ENCODE measurements at regions not wholly inside any gene's neighbourhood (a gene's known extent, or its start where the extent isn't known, plus 50 kb on each side); places are given as distances from the start of the nearest gene placed in this dataset.

- peaks cover 2% of the 10 kb centered on the region for H3K4me1 Mint-ChIP-seq (ENCODE audit: low read depth)
- no peaks in the 10 kb centered on the region for H3K9me3 Mint-ChIP-seq
- no peak for DNase-seq (ENCODE audit: low spot score)
- H3K27ac Mint-ChIP-seq = no peak overlapping the region
- H3K4me3 Mint-ChIP-seq (ENCODE audit: low read depth) = no peak overlapping the region
- H3K27me3 Mint-ChIP-seq (ENCODE audit: low read depth) = peaks cover 2% of the 10 kb centered on the region
- no peaks in the 10 kb centered on the region for H3K36me3 Mint-ChIP-seq (ENCODE audit: low read depth)
- intact Hi-C loops (cut with micrococcal nuclease) = no loop called here
These were observed 109.6 kb upstream of the MTPN start for GRCh38 chr7:136086712-136087111.

- H3K9me3 Mint-ChIP-seq = no peaks in the 10 kb centered on the region
- intact Hi-C loops (cut with micrococcal nuclease) = no loop called here
- H3K36me3 Mint-ChIP-seq (ENCODE audit: low read depth) = no peaks in the 10 kb centered on the region
- no peak overlapping the region for H3K27ac Mint-ChIP-seq
- no peaks in the 10 kb centered on the region for H3K27me3 Mint-ChIP-seq (ENCODE audit: low read depth)
- DNase-seq (ENCODE audit: low spot score) = no peak
- H3K4me3 Mint-ChIP-seq (ENCODE audit: low read depth) = no peak overlapping the region
- H3K4me1 Mint-ChIP-seq (ENCODE audit: low read depth) = no peaks in the 10 kb centered on the region
These were observed 102.8 kb upstream of the MTPN start for GRCh38 chr7:136079934-136080333.

GRCh38 chr7:136079478-136079892 is 102.3 kb upstream of the MTPN start:
- intact Hi-C loops (cut with micrococcal nuclease) = no loop called here
- no peaks in the 10 kb centered on the region for H3K4me1 Mint-ChIP-seq (ENCODE audit: low read depth)
- no peak overlapping the region for H3K4me3 Mint-ChIP-seq (ENCODE audit: low read depth)
- no peaks in the 10 kb centered on the region for H3K36me3 Mint-ChIP-seq (ENCODE audit: low read depth)
- H3K27me3 Mint-ChIP-seq (ENCODE audit: low read depth) = no peaks in the 10 kb centered on the region
- H3K27ac Mint-ChIP-seq = no peak overlapping the region
- DNase-seq (ENCODE audit: low spot score) = no peak
- H3K9me3 Mint-ChIP-seq = no peaks in the 10 kb centered on the region

GRCh38 chr7:136079066-136079465 is 101.9 kb upstream of the MTPN start:
- H3K4me1 Mint-ChIP-seq (ENCODE audit: low read depth) = no peaks in the 10 kb centered on the region
- H3K36me3 Mint-ChIP-seq (ENCODE audit: low read depth) = no peaks in the 10 kb centered on the region
- H3K27ac Mint-ChIP-seq = no peak overlapping the region
- H3K4me3 Mint-ChIP-seq (ENCODE audit: low read depth) = no peak overlapping the region
- no peak for DNase-seq (ENCODE audit: low spot score)
- no peaks in the 10 kb centered on the region for H3K9me3 Mint-ChIP-seq
- no peaks in the 10 kb centered on the region for H3K27me3 Mint-ChIP-seq (ENCODE audit: low read depth)
- intact Hi-C loops (cut with micrococcal nuclease) = no loop called here

- no peaks in the 10 kb centered on the region for H3K27me3 Mint-ChIP-seq (ENCODE audit: low read depth)
- no peaks in the 10 kb centered on the region for H3K9me3 Mint-ChIP-seq
- no peak overlapping the region for H3K4me3 Mint-ChIP-seq (ENCODE audit: low read depth)
- no peaks in the 10 kb centered on the region for H3K36me3 Mint-ChIP-seq (ENCODE audit: low read depth)
- no peaks in the 10 kb centered on the region for H3K4me1 Mint-ChIP-seq (ENCODE audit: low read depth)
- no peak for DNase-seq (ENCODE audit: low spot score)
- intact Hi-C loops (cut with micrococcal nuclease) = no loop called here
- no peak overlapping the region for H3K27ac Mint-ChIP-seq
These were observed 101.5 kb upstream of the MTPN start for GRCh38 chr7:136078630-136079029.

- H3K4me3 Mint-ChIP-seq (ENCODE audit: low read depth) = no peak overlapping the region
- no peak for DNase-seq (ENCODE audit: low spot score)
- intact Hi-C loops (cut with micrococcal nuclease) = no loop called here
- H3K27me3 Mint-ChIP-seq (ENCODE audit: low read depth) = no peaks in the 10 kb centered on the region
- no peak overlapping the region for H3K27ac Mint-ChIP-seq
- no peaks in the 10 kb centered on the region for H3K9me3 Mint-ChIP-seq
- H3K36me3 Mint-ChIP-seq (ENCODE audit: low read depth) = no peaks in the 10 kb centered on the region
- H3K4me1 Mint-ChIP-seq (ENCODE audit: low read depth) = no peaks in the 10 kb centered on the region
These were observed 99.8 kb upstream of the MTPN start for GRCh38 chr7:136076954-136077353.

GRCh38 chr7:136074843-136075242 is 97.7 kb upstream of the MTPN start:
- Mint-ChIP-seq H3K4me3 (ENCODE audit: low read depth) (no peak overlapping the region), H3K4me1 (ENCODE audit: low read depth) (no peaks in the 10 kb centered on the region), H3K36me3 (ENCODE audit: low read depth) (no peaks in the 10 kb centered on the region), H3K27ac (no peak overlapping the region), H3K9me3 (no peaks in the 10 kb centered on the region), H3K27me3 (ENCODE audit: low read depth) (no peaks in the 10 kb centered on the region)
- DNase-seq (ENCODE audit: low spot score) = no peak
- intact Hi-C loops (cut with micrococcal nuclease) = no loop called here

- DNase-seq (ENCODE audit: low spot score) = no peak
- H3K36me3 Mint-ChIP-seq (ENCODE audit: low read depth) = no peaks in the 10 kb centered on the region
- intact Hi-C loops (cut with micrococcal nuclease) = no loop called here
- H3K4me1 Mint-ChIP-seq (ENCODE audit: low read depth) = no peaks in the 10 kb centered on the region
- H3K27ac Mint-ChIP-seq = no peak overlapping the region
- no peaks in the 10 kb centered on the region for H3K27me3 Mint-ChIP-seq (ENCODE audit: low read depth)
- no peaks in the 10 kb centered on the region for H3K9me3 Mint-ChIP-seq
- H3K4me3 Mint-ChIP-seq (ENCODE audit: low read depth) = no peak overlapping the region
These were observed 95.3 kb upstream of the MTPN start for GRCh38 chr7:136072447-136072846.

GRCh38 chr7:136070736-136071505 is 93.8 kb upstream of the MTPN start:
- no peaks in the 10 kb centered on the region for H3K9me3 Mint-ChIP-seq
- no peaks in the 10 kb centered on the region for H3K36me3 Mint-ChIP-seq (ENCODE audit: low read depth)
- intact Hi-C loops (cut with micrococcal nuclease) = no loop called here
- no peaks in the 10 kb centered on the region for H3K27me3 Mint-ChIP-seq (ENCODE audit: low read depth)
- no peaks in the 10 kb centered on the region for H3K4me1 Mint-ChIP-seq (ENCODE audit: low read depth)
- H3K27ac Mint-ChIP-seq = no peak overlapping the region
- no peak overlapping the region for H3K4me3 Mint-ChIP-seq (ENCODE audit: low read depth)
- DNase-seq (ENCODE audit: low spot score) = no peak

GRCh38 chr7:136069840-136070529 is 92.8 kb upstream of the MTPN start:
- intact Hi-C loops (cut with micrococcal nuclease) = no loop called here
- no peaks in the 10 kb centered on the region for H3K9me3 Mint-ChIP-seq
- H3K4me3 Mint-ChIP-seq (ENCODE audit: low read depth) = no peak overlapping the region
- H3K27ac Mint-ChIP-seq = no peak overlapping the region
- H3K4me1 Mint-ChIP-seq (ENCODE audit: low read depth) = no peaks in the 10 kb centered on the region
- no peak for DNase-seq (ENCODE audit: low spot score)
- no peaks in the 10 kb centered on the region for H3K27me3 Mint-ChIP-seq (ENCODE audit: low read depth)
- H3K36me3 Mint-ChIP-seq (ENCODE audit: low read depth) = no peaks in the 10 kb centered on the region

GRCh38 chr7:136067277-136067676 is 90.1 kb upstream of the MTPN start:
- peaks cover 8% of the 10 kb centered on the region for H3K4me1 Mint-ChIP-seq (ENCODE audit: low read depth)
- no peak for DNase-seq (ENCODE audit: low spot score)
- H3K27ac Mint-ChIP-seq = no peak overlapping the region
- no peaks in the 10 kb centered on the region for H3K9me3 Mint-ChIP-seq
- H3K27me3 Mint-ChIP-seq (ENCODE audit: low read depth) = no peaks in the 10 kb centered on the region
- intact Hi-C loops (cut with micrococcal nuclease) = no loop called here
- no peaks in the 10 kb centered on the region for H3K36me3 Mint-ChIP-seq (ENCODE audit: low read depth)
- no peak overlapping the region for H3K4me3 Mint-ChIP-seq (ENCODE audit: low read depth)

GRCh38 chr7:136066304-136067143 is 89.4 kb upstream of the MTPN start:
- H3K36me3 Mint-ChIP-seq (ENCODE audit: low read depth) = no peaks in the 10 kb centered on the region
- no peaks in the 10 kb centered on the region for H3K27me3 Mint-ChIP-seq (ENCODE audit: low read depth)
- intact Hi-C loops (cut with micrococcal nuclease) = no loop called here
- H3K4me1 Mint-ChIP-seq (ENCODE audit: low read depth) = peaks cover 8% of the 10 kb centered on the region
- DNase-seq (ENCODE audit: low spot score) = no peak
- no peak overlapping the region for H3K27ac Mint-ChIP-seq
- no peak overlapping the region for H3K4me3 Mint-ChIP-seq (ENCODE audit: low read depth)
- no peaks in the 10 kb centered on the region for H3K9me3 Mint-ChIP-seq

Data from activated T-helper 2 cell treated with anti-CD3 and anti-CD28 coated beads, Interferon-gamma antibody, Interleukin-2, Interleukin-4, amounts not matched to agents 10 μg/mL and 5 μg/mL and 100 μg/mL, durations not matched to agents 14 hours and 24 hours and 36 hours (primary cell).